Upper lobe of left lung (tissue), 6 donors: ENCODE measurements at regions not wholly inside any gene's neighbourhood (a gene's known extent, or its start where the extent isn't known, plus 50 kb on each side); places are given as distances from the start of the nearest gene placed in this dataset.

ENCODE experiments used
- ATAC-seq, 2 donors: fragments of 200-7000 bp; cut with Tn5 transposase; one replicate each; pipeline ENCODE4 v1.9.1; 2022; ENCODE audit warnings: mild to moderate bottlenecking in 2 of 2, moderate library complexity in 2 of 2; ENCODE audit not compliant: low FRiP score in 2 of 2
- DNase-seq, 2 donors: peaks; one replicate each; pipeline ENCODE4 v3.0.0-alpha.2; 2019 to 2020
- H3K27ac ChIP-seq, 4 donors: fragments of 200-600 bp; sonication (generic); one replicate each; pipeline ENCODE4 v1.5.1; 2016 to 2019
- H3K27me3 ChIP-seq, 4 donors: fragments of 200-600 bp; sonication (generic); one replicate each; pipeline ENCODE4 v1.5.1; 2017 to 2019
- H3K36me3 ChIP-seq, 4 donors: fragments of 200-600 bp; sonication (generic); one replicate each; pipeline ENCODE4 v1.5.1; 2016 to 2019
- H3K4me1 ChIP-seq, 4 donors: fragments of 200-600 bp; sonication (generic); one replicate each; pipeline ENCODE4 v1.5.1; 2018 to 2019
- H3K4me3 ChIP-seq, 4 donors: fragments of 200-600 bp; sonication (generic); one replicate each; pipeline ENCODE4 v1.5.1; 2017 to 2019; ENCODE audit warnings: mild to moderate bottlenecking in 2 of 4, moderate library complexity in 1 of 4
- H3K9me3 ChIP-seq, 4 donors: fragments of 200-600 bp; sonication (generic); one replicate each; pipeline ENCODE4 v1.5.1; 2018 to 2019
- CTCF ChIP-seq, 6 experiments: fragments of 450-650 bp in 4 of 6; fragments of 200-600 bp in 2 of 6; sonication (generic) in 2 of 6; IDR thresholded peaks; one replicate each; pipeline ENCODE4 v1.5.1; 2016 to 2019; ENCODE audit warnings: antibody characterized with exemption in 6 of 6
- EP300 ChIP-seq, 4 donors: sonication (generic); formaldehyde crosslinking; IDR thresholded peaks; one replicate each; pipeline ENCODE4 v1.5.1; 2017; ENCODE audit warnings: antibody characterized with exemption in 4 of 4, control low read depth in 2 of 4
- POLR2A ChIP-seq, 4 donors: fragments of 450-650 bp; IDR thresholded peaks; one replicate each; pipeline ENCODE4 v1.5.1; 2016 to 2017; ENCODE audit warnings: antibody characterized with exemption in 4 of 4, mild to moderate bottlenecking in 2 of 4
- POLR2AphosphoS5 ChIP-seq, 2 donors: sonication (generic); formaldehyde crosslinking; IDR thresholded peaks; one replicate each; pipeline ENCODE4 v1.5.1; 2017; ENCODE audit warnings: antibody characterized with exemption in 2 of 2
- WGBS, 2 donors: methylation state at CpG; one replicate each; pipeline ENCODE4 v1.1.5; 2017 to 2018; 5-methylcytosine and 5-hydroxymethylcytosine counted together
- donor health status: DM: no; HTN: no; CAD: no; lungs with moderate emphysema.
- donor health status: DM: no; HTN: yes; CAD: no; lungs with severe emphysema.

- H3K27me3 ChIP-seq = no peaks in the 10 kb centered on the region
- no peak for ATAC-seq
Observed at GRCh38 chr7:12092499-12093130, 118.5 kb upstream of the TMEM106B start.

GRCh38 chr7:12093365-12093764 lies 117.7 kb upstream of the TMEM106B start:
- no peak for DNase-seq
- 88 to 90% methylated on average over 1 of the region's 1 CpG for WGBS, 2 donors
- Histone ChIP-seq H3K36me3 (no peaks in the 10 kb centered on the region), H3K27me3 (no peaks in the 10 kb centered on the region), H3K9me3 (no peaks in the 10 kb centered on the region), H3K4me1 (no peaks in the 10 kb centered on the region), H3K27ac (no peak overlapping the region), H3K4me3 (no peak overlapping the region)
- no peak for ATAC-seq
- TF ChIP-seq CTCF (IDR thresholded peaks at IDR 0.05) (no peak), POLR2AphosphoS5 (IDR thresholded peaks at IDR 0.05) (no peak), EP300 (IDR thresholded peaks at IDR 0.05) (no peak), POLR2A (IDR thresholded peaks at IDR 0.05) (no peak)

More at GRCh38 chr7:12092499-12093130, 118.5 kb upstream of the TMEM106B start:
- no peaks in the 10 kb centered on the region for H3K4me1 ChIP-seq
- no peak for DNase-seq
- 80 to 92% methylated on average over 5 of the region's 5 CpGs for WGBS, 2 donors
- H3K27ac ChIP-seq = no peak overlapping the region
- no peak for TF ChIP-seq POLR2A (IDR thresholded peaks at IDR 0.05)
- no peak for TF ChIP-seq POLR2AphosphoS5 (IDR thresholded peaks at IDR 0.05)
- no peak for TF ChIP-seq CTCF (IDR thresholded peaks at IDR 0.05)
- no peak for TF ChIP-seq EP300 (IDR thresholded peaks at IDR 0.05)
- H3K4me3 ChIP-seq = no peak overlapping the region
- no peaks in the 10 kb centered on the region for H3K36me3 ChIP-seq
- H3K9me3 ChIP-seq = no peaks in the 10 kb centered on the region

- no peaks in the 10 kb centered on the region for H3K4me1 ChIP-seq
- H3K4me3 ChIP-seq = no peak overlapping the region
- WGBS, 2 donors = 45% methylated on average over 4 of the region's 4 CpGs
- no peaks in the 10 kb centered on the region for H3K9me3 ChIP-seq
- no peak for TF ChIP-seq CTCF (IDR thresholded peaks at IDR 0.05)
- TF ChIP-seq POLR2AphosphoS5 (IDR thresholded peaks at IDR 0.05) = no peak
- H3K27me3 ChIP-seq = no peaks in the 10 kb centered on the region
- no peak overlapping the region for H3K27ac ChIP-seq
- H3K36me3 ChIP-seq = no peaks in the 10 kb centered on the region
- DNase-seq (no peak), ATAC-seq (no peak)
Observed at GRCh38 chr7:12094365-12094921, 116.7 kb upstream of the TMEM106B start.

GRCh38 chr7:12102126-12102525 lies 109.0 kb upstream of the TMEM106B start:
- no peak for TF ChIP-seq EP300 (IDR thresholded peaks at IDR 0.05)
- no peak for TF ChIP-seq CTCF (IDR thresholded peaks at IDR 0.05)
- TF ChIP-seq POLR2AphosphoS5 (IDR thresholded peaks at IDR 0.05) = no peak
- no peak for TF ChIP-seq POLR2A (IDR thresholded peaks at IDR 0.05)
- no peak overlapping the region for H3K4me3 ChIP-seq
- no peaks in the 10 kb centered on the region for H3K4me1 ChIP-seq
- 75% methylated on average over 3 of the region's 3 CpGs for WGBS, 2 donors
- no peaks in the 10 kb centered on the region for H3K27me3 ChIP-seq
- no peak overlapping the region for H3K27ac ChIP-seq
- DNase-seq (no peak), ATAC-seq (no peak)
- no peaks in the 10 kb centered on the region for H3K9me3 ChIP-seq
- H3K36me3 ChIP-seq = no peaks in the 10 kb centered on the region

- DNase-seq (no peak), ATAC-seq (no peak)
- Histone ChIP-seq H3K27me3 (no peaks in the 10 kb centered on the region), H3K4me3 (no peak overlapping the region), H3K36me3 (no peaks in the 10 kb centered on the region), H3K27ac (no peak overlapping the region), H3K9me3 (no peaks in the 10 kb centered on the region), H3K4me1 (no peaks in the 10 kb centered on the region)
- WGBS, 2 donors = 82 to 89% methylated on average over 3 of the region's 3 CpGs
- no peak for TF ChIP-seq CTCF (IDR thresholded peaks at IDR 0.05)
- TF ChIP-seq POLR2A (IDR thresholded peaks at IDR 0.05) = no peak
- TF ChIP-seq POLR2AphosphoS5 (IDR thresholded peaks at IDR 0.05) = no peak
- TF ChIP-seq EP300 (IDR thresholded peaks at IDR 0.05) = no peak
Observed at GRCh38 chr7:12102527-12102926, 108.6 kb upstream of the TMEM106B start.
